ENCODE measurements at regions not wholly inside any gene's neighbourhood (a gene's known extent, or its start where the extent isn't known, plus 50 kb on each side); places are given as distances from the start of the nearest gene placed in this dataset.

DNA sequence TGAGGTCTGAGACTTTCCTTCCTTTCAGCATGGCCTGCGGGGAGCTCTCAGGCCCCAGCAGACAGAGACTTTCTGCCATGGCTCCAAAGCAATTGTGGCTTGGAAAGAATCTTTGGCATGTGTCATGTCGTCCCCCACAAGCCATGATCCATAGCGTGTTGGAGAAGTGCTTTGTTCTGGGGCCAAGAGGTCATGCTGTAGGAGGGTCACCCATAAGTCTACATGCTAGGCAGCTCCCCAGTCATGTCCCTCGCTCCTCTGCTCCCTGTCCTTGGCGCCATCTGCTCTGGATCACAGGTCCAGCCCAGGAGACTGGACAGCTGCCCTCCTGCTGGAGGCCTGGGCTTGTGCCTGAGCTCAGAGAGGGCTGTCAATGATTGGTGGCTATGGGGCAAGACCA lies 78.8 kb upstream of the LCLAT1 start:
- TF ChIP-seq, protein P1, sequence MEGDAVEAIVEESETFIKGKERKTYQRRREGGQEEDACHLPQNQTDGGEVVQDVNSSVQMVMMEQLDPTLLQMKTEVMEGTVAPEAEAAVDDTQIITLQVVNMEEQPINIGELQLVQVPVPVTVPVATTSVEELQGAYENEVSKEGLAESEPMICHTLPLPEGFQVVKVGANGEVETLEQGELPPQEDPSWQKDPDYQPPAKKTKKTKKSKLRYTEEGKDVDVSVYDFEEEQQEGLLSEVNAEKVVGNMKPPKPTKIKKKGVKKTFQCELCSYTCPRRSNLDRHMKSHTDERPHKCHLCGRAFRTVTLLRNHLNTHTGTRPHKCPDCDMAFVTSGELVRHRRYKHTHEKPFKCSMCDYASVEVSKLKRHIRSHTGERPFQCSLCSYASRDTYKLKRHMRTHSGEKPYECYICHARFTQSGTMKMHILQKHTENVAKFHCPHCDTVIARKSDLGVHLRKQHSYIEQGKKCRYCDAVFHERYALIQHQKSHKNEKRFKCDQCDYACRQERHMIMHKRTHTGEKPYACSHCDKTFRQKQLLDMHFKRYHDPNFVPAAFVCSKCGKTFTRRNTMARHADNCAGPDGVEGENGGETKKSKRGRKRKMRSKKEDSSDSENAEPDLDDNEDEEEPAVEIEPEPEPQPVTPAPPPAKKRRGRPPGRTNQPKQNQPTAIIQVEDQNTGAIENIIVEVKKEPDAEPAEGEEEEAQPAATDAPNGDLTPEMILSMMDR (conservative IDR thresholded peaks at IDR 0.05; ENCODE audit: low read length): no peak
- no peak for TF ChIP-seq EZH2phosphoT487 (IDR thresholded peaks at IDR 0.05; ENCODE audit: borderline replicate concordance)

Data from Loucy (cell line).